Stimulated activated CD8-positive, alpha-beta memory T cell treated with anti-CD3 and anti-CD28 coated beads, Interleukin-7, amount 100 ng/mL, for 1 hour (primary cell): ENCODE measurements at regions not wholly inside any gene's neighbourhood (a gene's known extent, or its start where the extent isn't known, plus 50 kb on each side); places are given as distances from the start of the nearest gene placed in this dataset.

Experiments
- DNase-seq, 2 donors: peaks; one replicate each; pipeline ENCODE4 v3.0.0-alpha.2; 2020; ENCODE audit warnings: low read depth in 2 of 2

DNA sequence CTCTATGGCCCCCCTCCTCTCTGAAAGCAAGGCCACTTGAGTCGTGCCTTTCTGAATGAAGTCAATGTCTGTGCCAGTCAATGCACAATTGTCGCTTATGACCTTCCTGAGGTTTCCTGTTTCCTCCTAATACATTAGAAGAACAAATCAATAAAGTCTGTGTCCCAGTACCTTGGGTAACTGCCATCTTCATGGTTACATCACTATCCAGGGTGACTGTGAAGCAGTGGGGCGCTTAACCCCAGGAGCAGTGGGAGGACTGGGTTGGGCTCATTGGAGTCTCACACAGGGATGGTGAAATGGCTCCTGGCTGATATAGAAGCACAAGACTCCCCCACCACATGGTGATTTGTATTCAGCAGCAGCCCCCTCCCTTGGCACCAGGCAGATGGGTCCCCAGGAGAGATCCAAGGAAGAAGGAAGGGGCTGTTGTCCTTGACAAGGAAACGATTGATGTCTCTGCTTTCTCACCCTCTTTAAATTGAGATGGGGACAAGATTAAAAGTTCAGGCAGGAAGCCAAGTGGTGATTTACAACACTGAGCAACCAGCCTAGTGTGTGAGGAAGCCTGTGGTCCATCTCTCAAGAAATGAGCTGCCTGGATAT, 261.9 kb upstream of the ZNF462 start:
- no peak for DNase-seq

DNA sequence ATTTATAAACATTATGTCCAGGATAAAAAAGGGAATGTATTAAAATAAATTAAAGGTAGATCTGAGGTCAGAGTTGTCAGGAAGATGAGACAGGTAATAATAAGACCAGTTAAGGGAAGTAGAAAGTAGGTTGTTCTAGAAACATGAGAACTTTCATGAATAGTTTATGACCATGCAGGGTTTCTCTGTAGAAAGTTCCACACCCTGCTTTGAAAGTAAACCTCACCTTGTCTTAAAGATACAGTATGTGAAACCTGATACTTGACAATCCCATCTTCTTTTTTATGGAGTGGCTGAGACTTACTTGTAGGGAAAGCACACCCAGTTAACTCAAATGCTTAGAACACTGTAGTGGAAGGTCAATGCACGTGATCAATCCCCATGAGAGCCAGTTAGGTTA, 260.6 kb upstream of the ZNF462 start:
- DNase-seq, result no peak

DNA sequence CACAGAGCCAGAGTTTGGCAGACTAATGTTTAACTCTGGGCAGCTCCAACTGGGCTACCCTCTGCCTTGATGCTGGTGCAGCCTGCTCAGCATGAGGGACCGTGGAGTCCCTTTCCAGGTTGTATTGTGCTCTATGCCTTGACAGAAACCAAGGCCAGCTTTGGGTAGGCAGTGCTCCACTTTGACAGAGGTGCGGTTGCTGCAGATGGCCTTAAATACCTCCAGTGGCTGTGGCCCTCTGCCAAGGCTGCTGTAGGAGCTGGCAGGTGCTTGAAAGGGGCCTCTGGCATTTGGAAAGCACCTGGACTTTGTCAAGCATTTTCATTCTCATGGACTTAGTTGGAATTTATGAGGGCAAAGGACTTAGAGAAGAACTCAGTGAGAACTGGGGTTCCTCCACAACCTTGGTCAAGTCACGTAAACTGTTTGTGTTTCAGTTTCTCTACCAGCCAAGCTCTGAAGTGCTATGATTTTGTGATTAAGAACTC, 249.7 kb upstream of the ZNF462 start:
- no peak for DNase-seq

DNA sequence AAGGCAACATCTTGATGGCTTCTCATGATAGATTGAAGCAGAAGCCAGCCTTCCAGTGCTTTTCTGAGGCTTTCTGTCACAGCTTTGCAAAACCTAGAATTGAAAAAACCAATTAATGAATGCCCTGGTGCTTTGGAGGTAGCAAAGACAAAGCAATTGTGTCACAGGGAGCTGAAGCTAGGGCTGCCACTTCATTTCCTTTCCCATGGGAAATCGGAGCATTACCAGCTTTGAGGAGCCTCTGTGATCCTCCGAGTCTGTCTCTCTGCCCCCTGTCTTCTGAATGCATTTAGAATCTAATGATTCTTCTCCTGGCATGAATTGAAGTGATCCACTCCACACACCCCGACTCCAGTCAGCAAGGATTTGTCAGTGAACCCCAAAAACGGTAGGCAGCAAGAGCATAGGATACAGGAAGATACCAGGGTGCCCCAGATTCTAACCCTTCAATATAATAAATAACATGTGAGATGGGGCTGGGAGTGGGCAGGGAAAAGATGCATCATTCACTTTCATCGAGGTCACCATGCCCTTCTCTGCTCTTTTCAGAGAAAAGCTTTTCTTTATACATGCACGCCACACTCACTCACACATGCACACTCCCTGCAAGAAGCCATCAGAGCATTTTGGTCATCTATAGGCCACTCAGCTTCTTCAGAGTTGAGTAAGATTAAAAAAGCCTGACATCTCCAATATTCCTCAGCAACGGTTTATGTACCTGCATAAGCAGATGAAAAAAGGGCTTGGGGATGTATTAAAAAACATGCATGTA, 247.7 kb upstream of the ZNF462 start:
- DNase-seq, result no peak

DNA sequence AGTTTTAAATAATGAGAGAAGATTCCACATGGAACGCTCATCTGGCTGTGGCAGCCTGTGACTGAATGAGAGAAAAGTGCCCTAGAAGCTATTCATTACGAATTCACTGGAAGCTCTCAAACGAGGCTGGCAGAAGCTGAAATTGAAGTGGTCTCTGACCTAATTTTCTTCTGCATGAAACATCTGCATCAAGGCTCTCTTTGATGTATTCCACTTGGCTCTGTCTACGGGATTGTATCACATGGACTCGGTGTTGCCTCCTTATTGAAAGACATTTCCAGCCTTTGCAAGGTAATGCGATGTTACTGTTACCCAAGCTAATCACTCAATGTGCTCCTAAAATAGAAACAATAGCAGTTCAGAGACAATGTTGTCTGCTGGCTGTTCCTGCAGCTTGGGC, 246.9 kb upstream of the ZNF462 start:
- no peak for DNase-seq

DNA sequence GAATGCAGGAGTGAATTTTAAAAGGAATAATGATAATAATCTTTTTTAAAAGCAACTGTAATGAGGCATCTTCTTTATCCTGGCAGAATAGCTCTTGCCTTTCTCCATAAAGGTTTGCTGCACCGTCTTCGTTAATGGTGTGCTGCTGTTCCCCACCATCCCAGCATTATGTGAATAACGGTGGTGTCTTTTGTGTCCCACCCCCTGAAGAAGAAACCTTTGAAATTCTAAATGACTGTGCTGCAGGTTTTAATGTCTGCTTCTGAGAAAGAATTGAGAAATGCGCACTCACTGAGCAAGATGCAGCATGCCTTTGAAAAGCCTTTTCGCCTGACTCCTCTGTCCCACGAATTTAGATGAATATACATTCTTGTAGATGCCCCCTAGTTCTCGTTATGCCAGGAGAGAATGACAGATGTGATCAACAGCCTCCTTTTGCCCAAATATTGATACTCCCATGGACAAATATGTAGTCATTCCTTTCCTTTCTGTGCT, 246.1 kb upstream of the ZNF462 start:
- no peak for DNase-seq

DNA sequence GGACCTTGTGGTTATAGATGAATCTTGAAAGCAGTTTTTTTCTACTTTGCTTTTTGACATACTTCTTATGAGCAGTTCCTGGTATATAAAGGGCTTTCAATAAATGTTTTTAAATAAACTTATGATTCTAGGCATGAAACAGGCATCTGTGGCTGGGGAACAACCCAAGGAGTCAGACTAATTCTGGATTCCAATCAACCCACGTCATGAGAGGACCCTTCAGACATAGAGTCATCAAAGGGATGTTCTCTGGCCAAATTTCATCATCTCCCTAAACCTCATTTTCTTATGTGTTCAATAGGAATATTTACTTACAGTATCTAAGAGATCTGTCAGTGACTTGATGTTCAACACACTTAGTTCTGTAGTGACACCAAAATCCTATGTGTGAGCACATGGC, 243.8 kb upstream of the ZNF462 start:
- no peak for DNase-seq

DNA sequence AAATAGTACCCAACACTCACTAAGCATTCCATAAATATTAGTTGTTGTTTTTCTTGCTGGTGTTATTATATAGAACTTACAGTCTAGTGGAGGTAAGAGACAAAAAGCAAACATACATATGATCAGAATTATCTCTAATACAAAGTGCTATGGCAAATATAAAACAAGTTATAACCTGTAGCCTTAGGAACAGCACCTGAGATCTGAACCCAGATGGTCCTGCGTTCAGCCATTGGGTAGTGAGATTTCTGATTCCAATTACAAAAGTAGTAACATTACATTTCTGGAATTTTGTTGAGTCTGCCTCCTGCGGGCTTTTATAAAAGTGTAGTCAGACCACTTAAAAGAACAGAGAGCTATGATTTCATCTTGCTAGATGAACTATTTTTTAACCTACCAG, 242.9 kb upstream of the ZNF462 start:
- DNase-seq, result no peak

DNA sequence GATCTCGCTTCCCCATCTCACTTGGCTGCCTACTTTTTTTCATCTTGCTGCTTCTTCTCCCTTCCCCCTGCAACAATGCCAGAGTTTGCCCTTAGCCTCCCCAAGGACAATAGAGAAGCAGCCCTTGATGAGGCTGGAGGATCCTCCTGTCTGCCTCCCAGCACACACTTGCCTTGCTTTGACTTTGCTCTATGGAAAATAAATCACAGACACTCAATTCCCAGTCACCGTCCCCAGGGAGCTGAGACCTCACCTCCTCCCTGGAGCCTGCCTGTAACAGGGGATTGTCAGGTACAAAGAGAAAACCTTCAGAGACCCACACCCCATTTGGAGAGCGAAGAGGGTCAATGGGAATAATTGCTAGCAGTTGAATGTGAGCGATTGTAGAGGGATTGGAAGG, 242.1 kb upstream of the ZNF462 start:
- no peak for DNase-seq

DNA sequence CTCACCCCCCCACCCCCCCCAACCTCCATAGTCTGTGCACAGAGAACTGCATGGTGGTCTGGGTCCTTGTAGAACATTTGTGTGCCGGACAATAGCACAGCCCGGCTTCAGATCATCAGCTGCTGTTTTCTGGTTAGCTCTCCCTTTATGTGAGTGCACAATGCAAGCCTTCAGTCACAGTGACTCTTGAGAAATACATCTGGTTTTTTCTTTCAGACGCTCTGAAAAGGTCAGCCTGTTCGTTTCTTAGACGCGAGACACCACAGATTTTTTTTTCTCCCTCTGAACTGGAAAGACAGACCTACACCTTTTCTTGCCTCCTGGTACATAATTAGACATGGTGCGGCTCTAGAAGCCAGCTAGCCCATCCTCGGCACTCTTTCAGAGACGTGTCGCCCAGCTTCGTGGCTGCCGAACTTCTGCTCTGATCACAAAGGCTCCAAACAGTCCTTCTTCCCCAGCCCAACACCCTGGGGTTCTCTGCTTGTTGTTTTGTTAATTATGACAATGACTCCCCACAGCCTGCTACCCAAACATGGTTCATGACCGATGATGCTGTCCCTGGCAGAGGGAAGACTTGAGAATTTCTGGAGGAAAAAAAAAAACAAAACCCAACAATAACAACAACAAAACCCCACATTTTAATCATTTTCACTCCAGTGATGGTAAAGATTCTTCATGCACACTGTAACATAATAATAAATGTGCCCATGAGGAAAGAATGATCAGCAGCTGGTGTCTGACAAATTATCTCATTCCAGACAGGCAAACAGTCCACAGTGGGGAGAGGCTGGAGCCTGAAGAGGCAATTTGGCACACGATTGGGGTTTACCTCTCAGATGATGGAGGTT, 241.4 kb upstream of the ZNF462 start:
- no peak for DNase-seq

DNA sequence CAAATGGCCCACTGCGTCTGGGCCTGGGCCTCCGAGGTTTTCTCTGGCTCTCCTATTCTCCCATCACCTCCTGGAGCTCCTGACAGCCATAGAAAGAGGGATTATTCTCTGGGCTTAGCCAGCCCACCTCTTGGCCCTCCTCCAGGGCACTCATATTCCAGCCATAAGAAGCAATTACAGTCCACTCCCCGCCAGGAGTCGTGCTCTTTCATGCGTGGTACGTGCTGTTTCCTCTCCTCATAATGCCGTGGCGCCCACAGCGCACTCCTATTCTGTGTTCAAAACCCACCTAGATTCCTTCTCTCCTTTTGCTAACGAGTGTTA, 240.8 kb upstream of the ZNF462 start:
- DNase-seq, result no peak

DNA sequence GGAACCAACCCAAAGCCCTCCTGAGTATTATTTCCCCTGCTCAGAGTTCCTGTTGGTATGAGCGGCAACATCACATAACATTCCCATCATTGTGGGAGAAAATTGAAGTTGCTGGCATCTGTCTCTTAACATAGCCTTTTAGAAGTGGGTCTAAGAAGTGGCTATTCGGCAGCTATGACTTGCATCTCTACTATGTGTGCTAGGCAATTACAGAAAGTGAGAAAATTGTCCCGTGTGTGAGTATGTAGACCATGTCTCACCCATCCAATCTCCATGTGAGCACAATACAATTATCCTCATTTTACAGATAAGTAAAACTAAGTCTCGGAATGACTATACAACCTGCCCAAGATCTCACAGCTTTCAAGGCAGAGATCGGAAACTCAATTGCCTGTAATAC, 239.4 kb upstream of the ZNF462 start:
- no peak for DNase-seq

DNA sequence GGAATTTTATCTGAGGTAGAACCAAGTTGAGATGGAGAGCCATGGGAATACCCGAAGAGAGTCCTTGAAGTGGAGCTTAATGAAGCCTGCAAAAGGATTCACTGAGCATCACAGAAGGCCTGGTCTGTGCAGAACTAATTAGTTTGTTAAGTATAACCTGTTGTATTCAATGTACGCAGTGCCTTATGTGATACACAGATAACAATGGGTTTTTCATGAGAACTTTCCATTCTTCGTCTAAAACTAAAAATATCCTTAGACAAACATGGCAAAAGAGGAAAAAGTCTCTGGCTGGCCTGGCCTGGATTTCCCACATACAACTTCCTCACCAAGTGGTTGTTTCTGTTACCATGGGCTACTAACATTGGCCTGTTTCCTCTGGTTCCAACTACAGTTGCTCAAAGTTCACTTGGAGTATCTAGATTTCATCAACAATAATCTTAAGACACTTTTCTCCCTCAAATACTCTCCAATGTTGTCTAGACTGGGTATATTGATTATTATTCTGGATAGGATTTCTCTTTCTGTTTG, 237.6 kb upstream of the ZNF462 start:
- DNase-seq, result no peak

DNA sequence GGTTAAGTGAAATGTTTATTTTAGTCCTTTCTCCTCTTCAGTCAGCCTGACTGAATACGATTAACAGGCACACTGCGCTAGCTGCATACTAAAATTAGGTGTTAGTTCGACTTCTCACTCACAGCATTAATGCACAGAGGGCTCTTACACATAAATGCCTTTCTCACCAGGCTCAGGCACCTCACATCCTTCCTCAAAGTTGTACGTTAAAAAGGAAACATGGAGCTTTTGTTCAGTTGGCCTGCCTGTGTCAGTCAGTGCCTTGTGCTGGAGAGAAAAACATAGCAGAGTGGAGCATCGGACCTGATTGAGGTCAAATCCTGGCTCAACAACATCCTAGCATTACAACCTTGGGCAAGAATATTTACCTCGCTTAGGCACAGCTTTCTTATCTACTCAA, 236.0 kb upstream of the ZNF462 start:
- no peak for DNase-seq

DNA sequence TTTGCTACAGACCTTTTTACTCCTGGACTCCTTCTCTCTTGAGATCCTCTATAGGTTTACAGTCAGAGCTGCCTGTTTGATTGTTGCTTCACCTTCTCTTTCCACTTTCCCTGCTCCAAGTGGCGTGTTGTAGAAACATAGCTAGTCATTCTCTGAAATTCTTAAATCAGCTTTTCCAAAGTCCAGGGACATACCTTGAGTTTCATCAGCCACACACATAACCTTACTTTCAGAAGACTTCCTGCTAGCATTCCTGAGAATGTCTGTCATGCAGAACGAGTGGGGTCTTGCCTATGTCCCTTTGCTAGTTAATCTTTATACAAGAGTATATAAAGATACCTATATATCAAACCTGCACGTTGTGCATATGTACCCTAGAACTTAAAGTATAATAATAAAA, 230.3 kb upstream of the ZNF462 start:
- DNase-seq, result no peak

DNA sequence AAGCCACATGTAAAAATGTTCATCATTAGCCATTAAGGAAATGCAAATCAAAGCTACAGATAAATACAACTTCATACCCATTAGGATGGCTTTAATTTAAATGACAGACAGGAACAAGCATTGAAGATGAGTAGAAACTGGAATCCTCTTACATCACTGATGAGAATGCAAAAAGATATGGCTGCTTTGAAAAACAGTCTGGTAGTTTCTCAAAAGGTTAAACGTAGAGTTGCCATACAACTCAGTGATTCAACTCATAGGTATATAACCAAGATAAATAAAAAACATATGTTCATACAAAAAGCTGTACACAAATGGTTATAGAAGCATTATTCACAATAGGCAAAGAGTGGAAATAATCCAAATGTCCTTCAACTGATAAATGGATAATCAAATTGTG, 228.8 kb upstream of the ZNF462 start:
- DNase-seq, result no peak

DNA sequence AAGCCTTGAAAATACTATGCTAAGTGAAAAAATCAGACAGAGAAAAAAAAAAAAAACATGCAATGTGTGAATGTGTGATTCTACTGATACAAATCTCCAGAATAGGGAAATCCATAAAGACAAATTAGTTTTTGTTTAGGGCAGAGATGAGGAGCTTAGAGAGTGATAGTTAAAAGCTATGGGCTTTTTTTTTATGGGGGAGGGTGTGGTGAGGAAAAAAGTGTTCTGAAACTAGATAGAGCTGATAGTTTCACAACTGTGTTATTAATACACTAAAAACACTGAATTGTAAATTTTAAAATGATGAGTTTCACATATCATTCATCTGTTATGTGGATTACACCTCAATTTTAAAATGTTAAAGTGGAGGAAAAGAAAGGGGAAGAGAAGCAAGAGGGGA, 228.3 kb upstream of the ZNF462 start:
- no peak for DNase-seq

DNA sequence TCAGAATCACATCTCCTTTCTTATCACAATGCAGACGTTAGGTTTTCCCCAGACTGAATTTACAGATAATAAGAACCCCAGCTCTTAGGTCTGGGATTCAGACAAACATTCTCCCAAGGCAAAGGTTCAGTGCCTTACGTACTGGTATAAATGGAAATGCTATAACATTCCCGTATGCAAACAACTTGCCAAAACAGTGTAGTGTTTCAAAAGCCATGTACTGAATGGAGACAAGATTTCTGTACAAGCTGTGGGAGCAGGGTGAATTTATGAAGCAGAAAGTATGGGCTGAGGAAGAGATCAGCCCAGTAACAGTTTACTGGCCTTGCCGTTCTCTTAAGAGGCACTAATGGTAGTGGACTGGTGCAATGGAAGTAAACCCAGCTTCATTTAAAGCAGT, 225.5 kb upstream of the ZNF462 start:
- DNase-seq, result no peak

DNA sequence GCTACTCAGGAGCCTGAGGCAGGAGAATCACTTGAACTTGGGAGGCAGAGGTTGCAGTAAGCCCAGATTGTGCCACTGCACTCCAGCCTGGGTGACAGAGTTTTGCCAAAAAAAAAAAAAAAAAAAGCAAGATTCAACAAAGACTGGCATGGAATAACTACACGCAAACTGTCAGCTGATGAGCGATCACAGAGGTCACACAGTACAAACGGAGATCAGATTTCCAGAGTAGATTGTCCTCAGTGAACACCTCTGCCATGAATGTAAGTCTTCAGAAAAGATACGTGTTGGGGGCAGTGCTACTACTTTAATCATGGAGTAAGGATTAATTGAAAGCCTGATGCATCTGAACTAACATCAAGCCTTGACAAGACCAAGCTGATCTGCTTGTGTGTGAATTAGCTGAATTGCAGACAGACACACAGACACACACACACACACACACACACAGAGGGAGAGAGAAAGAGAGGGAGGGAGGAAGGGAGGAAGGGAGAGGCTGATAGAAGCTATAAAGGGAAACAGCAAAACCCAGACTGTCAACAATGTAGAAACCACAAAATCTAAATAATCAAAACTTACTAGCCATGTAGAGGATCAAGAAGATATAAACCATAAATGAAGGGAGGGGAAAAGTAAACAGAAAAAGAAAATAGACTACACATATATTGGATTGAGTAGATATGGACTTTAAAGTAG, 222.9 kb upstream of the ZNF462 start:
- no peak for DNase-seq

DNA sequence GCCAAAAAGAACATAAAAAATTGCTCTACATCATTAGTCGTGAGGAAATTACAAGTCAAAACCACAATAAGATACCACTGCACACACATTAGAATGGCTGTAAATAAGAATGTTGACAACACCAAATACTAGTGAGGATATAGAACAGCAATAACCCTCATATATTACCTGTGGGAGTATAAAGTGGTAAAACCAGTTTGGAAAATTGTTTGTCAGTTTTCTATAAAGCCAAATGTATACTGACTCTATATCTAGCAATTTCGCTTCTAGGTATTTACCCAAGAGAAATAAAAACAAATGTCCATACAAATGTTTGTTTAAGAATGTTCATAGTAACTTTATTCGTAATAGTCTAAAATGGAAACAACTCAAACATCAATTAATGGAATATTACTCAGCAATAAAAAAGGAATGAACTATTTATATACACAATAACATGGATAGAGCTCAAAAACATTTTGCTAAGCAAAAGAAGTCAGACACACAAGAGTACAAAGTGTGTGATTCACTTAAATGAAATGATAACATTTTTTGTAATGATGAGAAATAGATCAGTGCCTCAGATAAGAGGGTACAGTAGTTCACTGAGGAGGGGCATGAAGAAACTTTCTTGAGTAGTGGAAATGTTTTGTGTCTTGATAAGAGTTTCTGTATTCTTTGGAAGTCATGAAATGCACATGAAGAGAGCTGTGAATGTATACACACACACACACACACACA, 219.6 kb upstream of the ZNF462 start:
- DNase-seq, result no peak

DNA sequence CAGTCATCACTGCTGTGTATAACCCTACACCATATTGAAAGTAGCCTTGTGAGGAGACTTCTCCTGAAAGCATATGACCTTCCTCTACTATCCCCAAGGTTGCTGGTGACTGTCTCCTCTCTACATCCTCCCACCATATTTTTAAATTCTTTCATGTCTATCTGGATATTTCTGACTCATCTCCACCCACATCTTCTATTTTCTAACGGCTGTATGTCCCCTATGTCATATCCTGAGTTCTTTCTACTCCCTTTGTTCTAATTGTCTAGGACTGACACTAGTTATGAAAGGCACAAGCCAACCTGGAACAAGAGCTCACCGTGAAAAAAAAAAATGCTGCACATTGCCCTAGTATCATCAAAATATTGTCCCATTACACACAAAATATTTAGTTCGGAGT, 218.3 kb upstream of the ZNF462 start:
- no peak for DNase-seq
